Activated gamma-delta T cell treated with Interleukin-2 at 50 U/mL for 16 hours (primary cell): ENCODE measurements at regions not wholly inside any gene's neighbourhood (a gene's known extent, or its start where the extent isn't known, plus 50 kb on each side); places are given as distances from the start of the nearest gene placed in this dataset.
"Not testable (repeated sequence)": the region's sequence is repeated elsewhere in the genome, so short reads cannot be mapped to it uniquely, and the experiment has no call there.

ENCODE experiments used
- DNase-seq: peaks from one replicate; pipeline ENCODE4 v3.0.0-alpha.2; 2020

GRCh38 chr19:29154163-29154562 is 58.8 kb downstream of the UQCRFS1 start:
- no peak for DNase-seq

GRCh38 chr19:29145756-29146155 is 67.2 kb downstream of the UQCRFS1 start:
- no peak for DNase-seq

- DNase-seq: no peak
Measured at GRCh38 chr19:29143183-29143582, 69.8 kb downstream of the UQCRFS1 start.

GRCh38 chr19:29139227-29139626 is 73.7 kb downstream of the UQCRFS1 start:
- DNase-seq: no peak

- DNase-seq: not testable (repeated sequence)
Measured at GRCh38 chr19:29138206-29138605, 74.7 kb downstream of the UQCRFS1 start.

GRCh38 chr19:29131456-29131855 is 81.5 kb downstream of the UQCRFS1 start:
- DNase-seq: no peak

GRCh38 chr19:29129148-29129547 is 83.8 kb downstream of the UQCRFS1 start:
- DNase-seq: no peak

GRCh38 chr19:29128203-29128602 is 84.7 kb downstream of the UQCRFS1 start:
- DNase-seq: no peak

- DNase-seq: no peak
Measured at GRCh38 chr19:29122185-29122584, 90.8 kb downstream of the UQCRFS1 start.

- DNase-seq: no peak
Measured at GRCh38 chr19:29121684-29122083, 91.3 kb downstream of the UQCRFS1 start.

GRCh38 chr19:29120466-29120865 is 92.5 kb downstream of the UQCRFS1 start:
- DNase-seq: no peak

- no peak for DNase-seq
Measured at GRCh38 chr19:29119590-29119989, 93.4 kb downstream of the UQCRFS1 start.

GRCh38 chr19:29118389-29118788 is 94.6 kb downstream of the UQCRFS1 start:
- DNase-seq: no peak

- no peak for DNase-seq
Measured at GRCh38 chr19:29117926-29118325, 95.0 kb downstream of the UQCRFS1 start.

- DNase-seq: no peak
Measured at GRCh38 chr19:29115181-29115580, 97.8 kb downstream of the UQCRFS1 start.

GRCh38 chr19:29113838-29114237 is 99.1 kb downstream of the UQCRFS1 start:
- no peak for DNase-seq

- DNase-seq: no peak
Measured at GRCh38 chr19:29111576-29111975, 101.4 kb downstream of the UQCRFS1 start.

GRCh38 chr19:29107831-29108230 is 105.1 kb downstream of the UQCRFS1 start:
- no peak for DNase-seq

- DNase-seq: no peak
Measured at GRCh38 chr19:29106346-29106885, 106.5 kb downstream of the UQCRFS1 start.

- no peak for DNase-seq
Measured at GRCh38 chr19:29105629-29106292, 107.2 kb downstream of the UQCRFS1 start.

GRCh38 chr19:29104605-29105241 is 108.2 kb downstream of the UQCRFS1 start:
- DNase-seq: no peak

- DNase-seq: no peak
Measured at GRCh38 chr19:29098863-29099481, 114.0 kb downstream of the UQCRFS1 start.

- no peak for DNase-seq
Measured at GRCh38 chr19:29098091-29098490, 114.9 kb downstream of the UQCRFS1 start.

GRCh38 chr19:29096896-29097295 is 116.1 kb downstream of the UQCRFS1 start:
- no peak for DNase-seq
